Trophoblast cell (in vitro differentiated cells and primary cell): ENCODE measurements at regions not wholly inside any gene's neighbourhood (a gene's known extent, or its start where the extent isn't known, plus 50 kb on each side); places are given as distances from the start of the nearest gene placed in this dataset.

Source experiments
- DNase-seq, 2 donors: peaks; one replicate each; pipeline ENCODE4 v3.0.0-alpha.2; 2016
- H2AFZ ChIP-seq: 2 replicates; pipeline ENCODE4 v1.6.1; 2013; ENCODE audit warnings: low read length, moderate library complexity, mild to moderate bottlenecking; ENCODE audit not compliant: insufficient read depth, poor library complexity
- H2AK5ac ChIP-seq: 2 replicates; pipeline ENCODE4 v1.6.1; 2013; ENCODE audit warnings: mild to moderate bottlenecking, low read length
- H2BK120ac ChIP-seq: 2 replicates; pipeline ENCODE4 v1.6.1; 2013; ENCODE audit warnings: low read length, mild to moderate bottlenecking, moderate library complexity; ENCODE audit not compliant: insufficient read depth, poor library complexity
- H2BK12ac ChIP-seq: 2 replicates; pipeline ENCODE4 v1.6.1; 2013; ENCODE audit warnings: mild to moderate bottlenecking, low read length, moderate library complexity
- H2BK5ac ChIP-seq: 2 replicates; pipeline ENCODE4 v1.6.1; 2013; ENCODE audit warnings: low read length, low read depth, moderate library complexity, mild to moderate bottlenecking; ENCODE audit not compliant: poor library complexity
- H3K14ac ChIP-seq: 2 replicates; pipeline ENCODE4 v1.6.1; 2013; ENCODE audit warnings: mild to moderate bottlenecking, low read length
- H3K18ac ChIP-seq: 2 replicates; pipeline ENCODE4 v1.6.1; 2013; ENCODE audit warnings: mild to moderate bottlenecking, low read length
- H3K23ac ChIP-seq: 2 replicates; pipeline ENCODE4 v1.6.1; 2013; ENCODE audit warnings: low read length
- H3K27ac ChIP-seq: 2 replicates; pipeline ENCODE4 v1.5.1; 2013; ENCODE audit warnings: low read depth, mild to moderate bottlenecking, inconsistent platforms, low read length, moderate library complexity
- H3K27me3 ChIP-seq: 2 replicates; pipeline ENCODE4 v1.6.1; 2013; ENCODE audit warnings: inconsistent platforms, mild to moderate bottlenecking, low read length, moderate library complexity; ENCODE audit not compliant: insufficient read depth
- H3K36me3 ChIP-seq, 2 experiments: 1 replicate in 1 of 2; 2 replicates in 1 of 2; pipeline ENCODE4 v1.6.1; 2013; ENCODE audit warnings: low read length in 2 of 2, mild to moderate bottlenecking in 2 of 2, moderate library complexity in 1 of 2; ENCODE audit not compliant: insufficient read depth in 2 of 2, control insufficient read depth in 1 of 2
- H3K4ac ChIP-seq: 2 replicates; pipeline ENCODE4 v1.6.1; 2013; ENCODE audit warnings: low read depth, mild to moderate bottlenecking, low read length, moderate library complexity
- H3K4me1 ChIP-seq, 2 experiments: 1 replicate in 1 of 2; 2 replicates in 1 of 2; pipeline ENCODE4 v1.6.1; 2013; ENCODE audit warnings: low read length in 2 of 2, mild to moderate bottlenecking in 2 of 2, moderate library complexity in 1 of 2; ENCODE audit not compliant: insufficient read depth in 2 of 2, control insufficient read depth in 1 of 2
- H3K4me2 ChIP-seq: 2 replicates; pipeline ENCODE4 v1.6.1; 2013; ENCODE audit warnings: inconsistent platforms, mild to moderate bottlenecking, low read length, moderate library complexity
- H3K4me3 ChIP-seq: 2 replicates; pipeline ENCODE4 v1.5.1; 2013; ENCODE audit warnings: mild to moderate bottlenecking, low read depth, low read length, inconsistent platforms
- H3K79me1 ChIP-seq: one replicate; pipeline ENCODE4 v1.6.1; 2013; ENCODE audit warnings: low read length
- H3K79me2 ChIP-seq: 2 replicates; pipeline ENCODE4 v1.6.1; 2013; ENCODE audit warnings: low read length, mild to moderate bottlenecking; ENCODE audit not compliant: control insufficient read depth, insufficient read depth, poor library complexity
- H3K9ac ChIP-seq: 2 replicates; pipeline ENCODE4 v1.6.1; 2013; ENCODE audit warnings: mild to moderate bottlenecking, low read length
- H3K9me3 ChIP-seq: 2 replicates; pipeline ENCODE4 v1.6.1; 2013; ENCODE audit warnings: low read depth, mild to moderate bottlenecking, control low read depth, inconsistent platforms, low read length; ENCODE audit not compliant: insufficient read depth
- H4K12ac ChIP-seq: 2 replicates; pipeline ENCODE4 v1.6.1; 2013; ENCODE audit warnings: low read depth, mild to moderate bottlenecking, low read length, moderate library complexity
- H4K8ac ChIP-seq: 2 replicates; pipeline ENCODE4 v1.6.1; 2013; ENCODE audit warnings: low read depth, mild to moderate bottlenecking, low read length, moderate library complexity
- H4K91ac ChIP-seq: one replicate; pipeline ENCODE4 v1.6.1; 2013; ENCODE audit warnings: low read depth, mild to moderate bottlenecking, low read length, moderate library complexity
- WGBS: extraction: QIAGEN DNeasy Blood & Tissue Kit; methylation state at CpG from one replicate; pipeline ENCODE4 v1.1.7; 2013; ENCODE audit warnings: missing lambda C conversion rate; ENCODE audit not compliant: insufficient read length, insufficient coverage; ENCODE audit errors: extremely low coverage; 5-methylcytosine and 5-hydroxymethylcytosine counted together

DNA sequence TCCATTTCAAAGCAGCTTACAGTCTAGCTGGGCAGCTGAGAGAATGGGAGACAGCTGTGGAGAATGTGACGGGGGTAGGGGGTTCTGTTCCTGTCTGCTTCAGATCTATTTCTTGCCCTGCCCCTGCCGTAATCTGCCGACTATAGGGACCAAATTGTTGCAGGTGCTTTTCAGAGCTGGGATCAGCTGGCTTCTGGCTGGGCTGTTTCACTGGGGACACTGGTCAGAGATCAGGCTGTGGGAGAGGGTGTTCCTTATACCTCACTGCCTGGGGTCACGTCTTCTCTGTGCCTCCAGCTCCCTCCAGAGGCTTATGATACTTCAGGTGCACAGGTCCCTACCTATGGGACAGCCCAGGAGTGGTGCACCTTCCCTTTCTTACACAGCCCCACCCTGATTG lies 514.9 kb upstream of the GOT2 start:
- Histone ChIP-seq H4K12ac (no peak overlapping the region), H3K4me2 (no peak overlapping the region), H3K9ac (no peak overlapping the region), H2BK12ac (no peak overlapping the region), H4K8ac (no peak overlapping the region), H3K79me1 (no peaks in the 10 kb centered on the region), H3K27me3 (no peaks in the 10 kb centered on the region), H4K91ac (no peak overlapping the region), H3K4ac (no peak overlapping the region), H3K4me3 (no peak overlapping the region), H3K9me3 (no peaks in the 10 kb centered on the region), H3K4me1 (no peaks in the 10 kb centered on the region), H2BK120ac (no peak overlapping the region), H3K14ac (no peak overlapping the region), H2AK5ac (no peak overlapping the region), H3K36me3 (no peaks in the 10 kb centered on the region), H3K27ac (no peak overlapping the region), H2BK5ac (no peak overlapping the region), H3K18ac (no peak overlapping the region), H3K79me2 (no peaks in the 10 kb centered on the region), H3K23ac (no peak overlapping the region), H2AFZ (no peak overlapping the region)
- no CpG with 5 or more reads among the region's 4 CpGs for WGBS
- DNase-seq, result no peak

DNA sequence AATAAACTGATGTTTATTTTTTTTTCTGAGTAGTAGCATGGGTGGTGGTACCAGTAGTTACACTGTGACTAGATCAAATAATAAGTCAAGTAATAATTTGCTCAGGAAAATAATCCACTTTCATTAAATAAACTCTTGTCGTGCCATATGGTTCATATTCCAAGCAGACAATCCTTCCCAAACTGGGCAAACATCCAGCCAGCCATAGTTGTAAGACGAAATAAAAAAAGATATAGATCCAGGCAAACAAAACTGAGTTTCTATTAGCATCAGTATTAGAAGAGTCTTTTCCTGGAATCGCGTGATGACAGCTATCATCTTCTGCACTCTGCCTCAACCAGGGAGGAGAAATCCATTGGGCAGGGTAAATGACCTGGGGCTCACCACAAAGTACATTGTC lies 508.4 kb upstream of the GOT2 start:
- no peak overlapping the region for H2BK5ac ChIP-seq
- H3K9ac ChIP-seq, result no peak overlapping the region
- H2AFZ ChIP-seq, result no peak overlapping the region
- WGBS, result no CpG with 5 or more reads among the region's 4 CpGs
- H3K18ac ChIP-seq, result no peak overlapping the region
- H2BK12ac ChIP-seq, result no peak overlapping the region
- no peak overlapping the region for H3K23ac ChIP-seq
- no peak overlapping the region for H4K8ac ChIP-seq
- no peak overlapping the region for H2BK120ac ChIP-seq
- no peak overlapping the region for H3K4me2 ChIP-seq
- H3K14ac ChIP-seq, result no peak overlapping the region
- H3K4me1 ChIP-seq, result no peaks in the 10 kb centered on the region
- no peaks in the 10 kb centered on the region for H3K27me3 ChIP-seq
- H3K9me3 ChIP-seq, result no peaks in the 10 kb centered on the region
- no peak overlapping the region for H4K12ac ChIP-seq
- H3K4me3 ChIP-seq, result no peak overlapping the region
- H3K4ac ChIP-seq, result no peak overlapping the region
- no peaks in the 10 kb centered on the region for H3K79me2 ChIP-seq
- H3K27ac ChIP-seq, result no peak overlapping the region
- no peaks in the 10 kb centered on the region for H3K36me3 ChIP-seq
- no peak overlapping the region for H4K91ac ChIP-seq
- DNase-seq, result no peak
- no peak overlapping the region for H2AK5ac ChIP-seq
- H3K79me1 ChIP-seq, result no peaks in the 10 kb centered on the region

GRCh38 chr16:59238246-59238645 lies 504.1 kb upstream of the GOT2 start:
- Histone ChIP-seq H2BK12ac (no peak overlapping the region), H2AFZ (no peak overlapping the region), H3K18ac (no peak overlapping the region), H3K4me1 (no peaks in the 10 kb centered on the region), H3K4ac (no peak overlapping the region), H2AK5ac (no peak overlapping the region), H3K27ac (no peak overlapping the region), H3K79me2 (no peaks in the 10 kb centered on the region), H3K9ac (no peak overlapping the region), H3K36me3 (no peaks in the 10 kb centered on the region), H3K9me3 (no peaks in the 10 kb centered on the region), H4K8ac (no peak overlapping the region), H3K79me1 (no peaks in the 10 kb centered on the region), H4K12ac (no peak overlapping the region), H4K91ac (no peak overlapping the region), H3K23ac (no peak overlapping the region), H2BK5ac (no peak overlapping the region), H2BK120ac (no peak overlapping the region), H3K27me3 (no peaks in the 10 kb centered on the region), H3K4me2 (no peak overlapping the region), H3K4me3 (no peak overlapping the region), H3K14ac (no peak overlapping the region)
- DNase-seq, result no peak
- WGBS, result no CpG with 5 or more reads among the region's 3 CpGs

DNA sequence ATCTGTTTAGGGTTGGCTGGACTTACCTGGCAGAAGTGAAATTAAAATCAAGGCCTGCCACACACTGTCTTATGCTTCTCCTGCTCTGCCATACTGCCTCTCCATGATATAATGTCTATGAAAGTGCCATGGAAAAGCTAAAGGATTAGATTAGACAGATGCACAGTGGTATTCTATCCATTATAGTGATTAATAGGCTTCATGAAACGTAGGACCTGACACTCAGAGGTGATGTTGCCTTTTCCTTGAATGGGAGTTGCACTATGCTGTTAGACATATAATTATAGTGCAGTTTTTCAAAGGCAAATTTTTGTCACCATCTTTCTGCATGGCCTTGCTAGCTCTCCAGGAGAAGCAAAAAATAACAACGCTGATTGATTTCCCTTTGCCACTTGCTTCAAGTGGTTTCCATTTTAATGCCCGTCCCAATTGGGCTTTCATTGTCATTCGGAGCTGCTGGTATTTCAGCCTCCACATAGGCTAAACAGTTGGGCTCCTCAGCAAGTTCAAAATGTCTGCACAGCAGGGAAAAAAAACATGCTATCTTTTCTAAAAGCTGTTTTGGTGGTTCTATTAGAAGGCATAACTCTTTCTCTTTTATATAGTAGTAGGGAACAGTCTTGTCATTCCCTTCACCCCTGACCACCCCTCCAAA lies 502.8 kb upstream of the GOT2 start:
- H3K27me3 ChIP-seq, result no peaks in the 10 kb centered on the region
- no peak overlapping the region for H3K27ac ChIP-seq
- no peak overlapping the region for H3K23ac ChIP-seq
- H2AK5ac ChIP-seq, result no peak overlapping the region
- H3K4me3 ChIP-seq, result no peak overlapping the region
- H3K79me2 ChIP-seq, result no peaks in the 10 kb centered on the region
- no peak overlapping the region for H2BK12ac ChIP-seq
- no peak overlapping the region for H3K18ac ChIP-seq
- H2BK5ac ChIP-seq, result no peak overlapping the region
- H3K4ac ChIP-seq, result no peak overlapping the region
- DNase-seq, result no peak
- H3K4me2 ChIP-seq, result no peak overlapping the region
- H2AFZ ChIP-seq, result no peak overlapping the region
- H3K9ac ChIP-seq, result no peak overlapping the region
- H4K8ac ChIP-seq, result no peak overlapping the region
- no peaks in the 10 kb centered on the region for H3K36me3 ChIP-seq
- no peak overlapping the region for H3K14ac ChIP-seq
- no peaks in the 10 kb centered on the region for H3K9me3 ChIP-seq
- H3K4me1 ChIP-seq, result no peaks in the 10 kb centered on the region
- no peak overlapping the region for H4K12ac ChIP-seq
- WGBS, result no CpG with 5 or more reads among the region's 4 CpGs
- H4K91ac ChIP-seq, result no peak overlapping the region
- H2BK120ac ChIP-seq, result no peak overlapping the region
- H3K79me1 ChIP-seq, result no peaks in the 10 kb centered on the region
